NCI-H1092 treated with DMSO at 0.1 percent for 48 hours (cell line): ENCODE measurements at regions not wholly inside any gene's neighbourhood (a gene's known extent, or its start where the extent isn't known, plus 50 kb on each side); places are given as distances from the start of the nearest gene placed in this dataset.
"Not testable (repeated sequence)": the region's sequence is repeated elsewhere in the genome, so short reads cannot be mapped to it uniquely, and the experiment has no call there.

Source experiments
- DNase-seq: peaks from one replicate; lab custom pipeline; 2025; lab: John Stamatoyannopoulos, UW

DNA sequence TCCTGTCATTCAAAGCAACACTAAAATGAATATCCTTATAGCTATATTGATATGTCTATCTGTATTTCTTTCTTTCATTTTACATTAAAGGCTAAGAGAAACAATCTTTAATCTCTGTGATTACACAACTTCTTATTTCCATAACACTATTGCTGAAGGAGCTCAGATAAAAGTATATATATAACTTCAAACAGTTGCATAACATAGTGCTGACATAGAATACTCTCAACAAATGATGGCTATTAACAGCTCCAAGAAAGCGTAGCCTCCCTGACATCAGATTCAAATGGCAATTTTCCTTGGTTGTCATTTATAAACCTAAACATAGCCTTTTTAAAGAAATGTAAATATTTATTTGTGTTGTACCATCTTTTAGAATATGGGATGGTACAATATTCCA lies 116.6 kb upstream of the PTPRG start:
- no peak for DNase-seq

DNA sequence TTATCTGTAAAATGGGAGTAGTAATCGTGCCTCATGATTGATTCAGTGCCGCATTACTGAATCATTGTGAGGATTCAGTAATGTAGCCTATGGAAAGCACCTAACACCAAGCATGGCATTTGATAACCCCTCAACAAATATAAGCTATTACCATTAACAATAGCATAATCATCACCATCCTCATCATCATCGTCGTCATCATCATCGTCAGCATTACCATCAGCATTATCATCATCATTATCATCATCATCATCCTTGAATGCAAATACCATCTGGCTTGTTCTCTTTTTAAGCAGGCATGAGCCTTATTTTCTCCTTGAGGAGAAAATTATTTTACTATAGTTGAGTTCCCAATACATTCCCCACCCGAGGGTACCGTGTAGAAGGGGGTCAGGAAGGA lies 115.4 kb upstream of the PTPRG start:
- no peak for DNase-seq

GRCh38 chr3:61446341-61446740 lies 115.0 kb upstream of the PTPRG start:
- no peak for DNase-seq

DNA sequence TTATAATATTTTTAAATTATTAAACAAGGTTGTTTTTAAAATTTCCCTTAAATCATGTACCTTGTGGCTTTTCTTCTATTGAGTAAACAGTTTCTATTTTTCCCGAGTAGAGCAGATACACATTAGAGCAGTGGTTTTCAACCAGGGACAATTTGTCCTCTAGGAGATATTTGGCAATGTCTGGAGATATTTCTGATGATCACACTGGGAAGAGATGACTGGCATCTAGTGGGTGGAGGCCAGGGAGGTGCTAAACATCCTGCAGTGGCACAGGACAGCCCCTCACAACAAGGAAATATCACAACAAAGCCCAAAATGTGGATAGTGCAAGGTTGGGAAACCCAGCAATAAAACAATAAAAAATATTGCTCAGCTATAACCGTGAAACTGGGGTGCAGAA lies 113.0 kb upstream of the PTPRG start:
- no peak for DNase-seq

- DNase-seq: no peak
Measured at GRCh38 chr3:61449327-61450040, 111.9 kb upstream of the PTPRG start.

DNA sequence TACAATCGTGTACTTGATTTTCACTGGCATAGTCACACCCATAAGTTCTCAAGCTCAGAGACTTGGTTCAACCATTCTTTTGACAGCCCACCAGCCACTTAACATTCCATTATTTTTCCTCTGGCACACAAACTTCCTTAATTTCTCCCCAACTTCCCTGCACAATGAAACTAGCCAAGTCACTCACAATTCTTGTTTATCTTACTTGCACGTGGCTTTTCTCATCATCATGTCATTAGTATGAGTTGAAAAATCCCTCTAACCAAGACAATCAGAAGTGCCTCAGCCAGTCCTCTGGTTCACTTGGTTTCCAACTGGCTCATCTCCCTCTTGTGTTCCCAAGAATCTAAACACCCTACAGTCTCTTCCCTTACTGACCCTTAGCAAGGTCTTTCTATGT lies 110.5 kb upstream of the PTPRG start:
- no peak for DNase-seq

DNA sequence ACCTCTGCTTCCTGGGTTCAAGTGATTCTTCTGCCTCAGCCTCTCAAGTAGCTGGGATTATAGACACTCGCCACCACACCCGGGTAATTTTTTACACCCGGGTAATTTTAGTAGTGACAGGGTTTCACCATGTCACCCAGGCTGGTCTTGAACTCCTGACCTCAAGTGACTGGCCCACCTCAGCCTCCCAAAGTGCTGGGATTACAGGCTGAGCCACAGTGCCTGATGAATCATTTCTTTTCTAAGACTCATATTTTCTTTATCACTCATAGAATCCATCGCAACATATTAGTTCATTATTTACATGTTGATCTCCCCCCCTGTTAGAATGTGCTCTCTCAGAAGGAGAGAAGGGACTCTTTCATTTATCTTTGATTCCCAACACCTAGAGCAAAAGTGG lies 109.5 kb upstream of the PTPRG start:
- no peak for DNase-seq

DNA sequence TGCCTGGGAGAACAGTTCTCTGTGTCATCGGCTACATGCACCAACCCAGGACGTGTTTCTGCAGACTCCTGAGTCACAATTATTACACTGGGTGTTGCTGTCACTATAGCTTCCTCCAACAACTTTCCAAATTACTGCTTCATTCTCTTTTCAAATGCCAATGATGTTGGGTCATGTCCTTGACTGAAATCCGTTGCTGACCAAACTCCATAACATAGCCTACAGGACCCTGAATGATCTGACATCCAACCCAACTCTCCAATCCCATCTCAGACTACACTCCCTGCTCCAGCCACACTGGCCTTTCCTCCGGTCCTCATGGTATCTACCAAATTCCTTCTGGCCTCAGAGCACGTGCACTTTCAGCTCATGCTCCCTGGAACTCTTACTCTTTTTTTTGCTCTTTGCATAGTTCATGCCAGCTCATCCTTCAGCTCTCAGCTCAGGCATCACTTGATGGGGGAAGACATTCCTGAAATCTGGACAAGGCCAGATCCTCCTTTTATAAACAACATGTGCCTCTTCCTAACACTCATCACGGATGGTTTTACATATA lies 108.8 kb upstream of the PTPRG start:
- DNase-seq: no peak

- no peak for DNase-seq
Measured at GRCh38 chr3:61454006-61454585, 107.3 kb upstream of the PTPRG start.

- no peak for DNase-seq
Measured at GRCh38 chr3:61454801-61455200, 106.6 kb upstream of the PTPRG start.

DNA sequence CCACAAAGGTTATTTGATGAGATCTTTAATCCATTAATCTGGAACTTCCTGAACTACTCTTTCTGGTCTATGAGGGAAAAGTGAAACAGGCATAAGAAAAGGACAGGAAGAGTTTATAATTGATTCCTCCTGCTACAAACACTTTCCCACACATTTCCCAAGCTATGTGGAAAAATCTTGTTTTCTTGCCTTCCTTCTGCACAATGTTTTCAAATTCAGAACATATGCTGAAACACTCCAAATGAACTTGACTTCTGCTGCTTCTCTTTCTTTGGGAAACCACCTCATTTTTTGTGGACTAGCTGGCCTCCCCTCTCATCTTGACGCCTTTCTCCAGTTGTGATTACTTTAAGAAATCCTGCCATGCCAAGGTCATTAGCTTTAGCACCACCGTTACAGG lies 100.7 kb upstream of the PTPRG start:
- no peak for DNase-seq

DNA sequence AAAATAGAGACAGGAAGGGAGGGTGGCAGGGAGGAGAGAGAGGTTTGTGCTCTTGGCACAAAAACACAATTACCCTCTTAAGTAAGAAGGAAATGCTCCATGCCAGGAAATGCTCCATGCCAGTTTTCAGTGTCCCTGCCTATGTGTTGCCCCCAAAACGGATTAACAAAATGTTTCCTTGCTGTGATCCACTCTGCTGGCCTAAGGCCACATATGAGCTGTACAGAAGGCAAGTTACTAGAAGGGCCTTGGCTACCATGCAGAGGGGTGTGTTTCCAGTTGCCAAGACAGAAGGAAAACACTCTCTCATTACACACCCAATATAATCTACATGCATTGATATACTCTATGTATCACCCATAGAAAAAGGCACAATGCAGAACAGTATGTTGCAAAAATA lies 98.2 kb upstream of the PTPRG start:
- peak; percentile 47 for DNase-seq

- DNase-seq: peak; percentile 41
Measured at GRCh38 chr3:61464518-61465140, 96.7 kb upstream of the PTPRG start.

DNA sequence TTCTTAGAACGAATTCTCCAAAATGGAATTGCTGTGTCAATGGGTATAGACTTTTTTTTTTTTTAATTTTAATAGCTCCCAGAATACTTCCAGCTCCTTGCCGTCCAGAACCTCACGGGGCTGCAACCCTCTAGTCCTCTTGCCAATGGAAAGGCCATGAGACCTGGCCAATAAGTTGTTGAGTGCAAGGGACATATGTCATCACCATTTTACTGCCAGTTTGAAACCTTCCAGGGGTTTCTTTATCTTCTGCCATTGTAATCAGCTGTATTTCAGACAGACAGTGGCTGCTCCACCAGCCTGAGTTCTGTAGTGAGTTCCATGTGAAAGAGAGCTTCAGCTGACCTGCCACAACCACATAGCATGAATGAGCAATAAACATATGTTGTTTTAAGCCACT lies 95.0 kb upstream of the PTPRG start:
- no peak for DNase-seq

GRCh38 chr3:61483997-61484396 lies 77.4 kb upstream of the PTPRG start:
- DNase-seq: no peak

DNA sequence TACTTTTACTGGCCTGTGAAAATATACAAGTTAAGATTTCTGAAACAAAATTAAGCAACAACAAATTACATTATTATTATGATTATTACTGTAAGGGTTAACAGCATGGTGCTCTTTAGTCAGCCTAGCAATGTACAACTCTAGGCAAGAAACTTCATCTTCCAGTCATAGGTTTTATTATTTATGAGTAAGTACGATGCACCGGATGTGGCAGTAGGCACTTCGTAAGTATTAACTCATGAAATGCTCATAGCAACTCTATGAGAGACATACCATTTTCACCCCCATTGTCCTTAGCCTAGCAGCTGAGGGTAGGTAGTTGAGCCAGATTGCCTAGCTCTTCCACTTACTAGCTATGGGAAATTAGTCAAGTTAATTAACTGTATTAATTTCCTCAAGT lies 68.0 kb upstream of the PTPRG start:
- no peak for DNase-seq

DNA sequence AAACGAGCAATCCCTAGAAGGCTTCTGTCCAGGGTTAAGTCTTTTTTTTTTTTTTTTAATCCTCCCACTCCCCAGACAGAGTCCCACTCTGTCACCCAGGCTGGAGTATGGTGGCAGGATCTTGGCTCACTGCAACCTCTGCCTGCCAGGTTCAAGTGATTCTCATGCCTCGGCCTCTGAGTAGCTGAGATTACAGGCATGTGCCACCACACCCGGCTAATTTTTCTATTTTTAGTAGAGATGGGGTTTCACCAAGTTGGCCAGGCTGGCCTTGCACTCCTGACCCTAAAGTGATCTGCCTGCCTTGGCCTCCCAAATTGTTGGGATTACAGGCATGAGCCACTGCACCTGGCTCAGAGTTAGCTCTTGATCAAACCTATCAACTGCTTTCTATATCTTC lies 67.1 kb upstream of the PTPRG start:
- not testable (repeated sequence) for DNase-seq

DNA sequence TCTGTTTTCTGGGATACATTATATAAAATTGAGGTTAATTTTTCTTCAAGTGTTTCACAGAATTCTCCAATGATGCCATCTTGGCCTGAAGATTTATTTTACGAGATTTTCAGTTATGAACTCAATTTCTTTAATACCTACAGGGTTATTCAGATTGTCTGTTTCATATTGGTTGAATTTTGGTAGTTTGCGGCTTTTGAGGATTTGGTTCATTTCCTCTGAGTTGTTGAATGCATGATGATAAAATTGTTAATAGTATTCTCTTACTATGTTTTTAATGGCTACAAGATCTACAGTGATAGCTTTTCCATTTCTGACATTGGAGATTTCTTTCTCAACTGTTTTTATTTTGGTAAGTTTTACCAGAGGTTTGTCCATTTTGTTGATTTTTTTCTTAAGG lies 63.9 kb upstream of the PTPRG start:
- DNase-seq: no peak

GRCh38 chr3:61505197-61505596 lies 56.2 kb upstream of the PTPRG start:
- no peak for DNase-seq

- DNase-seq: no peak
Measured at GRCh38 chr3:61507946-61508345, 53.4 kb upstream of the PTPRG start.
